Suprapubic skin (tissue), 4 donors: ENCODE measurements at regions not wholly inside any gene's neighbourhood (a gene's known extent, or its start where the extent isn't known, plus 50 kb on each side); places are given as distances from the start of the nearest gene placed in this dataset.

ENCODE experiments used
- DNase-seq, 2 donors: peaks; one replicate each; pipeline ENCODE4 v3.0.0-alpha.2; 2019; ENCODE audit warnings: low spot score in 2 of 2
- H3K27ac ChIP-seq: fragments of 200-600 bp; sonication (generic); one replicate; pipeline ENCODE4 v1.5.1; 2019
- H3K27me3 ChIP-seq: fragments of 200-600 bp; sonication (generic); one replicate; pipeline ENCODE4 v1.5.1; 2019
- H3K36me3 ChIP-seq: fragments of 200-600 bp; sonication (generic); one replicate; pipeline ENCODE4 v1.5.1; 2019
- H3K4me1 ChIP-seq: fragments of 200-600 bp; sonication (generic); one replicate; pipeline ENCODE4 v1.5.1; 2019
- H3K4me3 ChIP-seq: fragments of 200-600 bp; sonication (generic); one replicate; pipeline ENCODE4 v1.5.1; 2019; ENCODE audit warnings: mild to moderate bottlenecking
- H3K9me3 ChIP-seq: fragments of 200-600 bp; sonication (generic); one replicate; pipeline ENCODE4 v1.5.1; 2019
- CTCF ChIP-seq, 2 donors: fragments of 200-600 bp in 1 of 2; fragments of 450-650 bp in 1 of 2; sonication (generic) in 1 of 2; IDR thresholded peaks; one replicate each; pipeline ENCODE4 v1.5.1; 2016 to 2019; ENCODE audit warnings: antibody characterized with exemption in 2 of 2, mild to moderate bottlenecking in 1 of 2, moderate library complexity in 1 of 2
- EP300 ChIP-seq: sonication (generic); formaldehyde crosslinking; IDR thresholded peaks from one replicate; pipeline ENCODE4 v1.6.1; 2017; ENCODE audit warnings: antibody characterized with exemption
- POLR2A ChIP-seq, 2 donors: fragments of 450-650 bp; IDR thresholded peaks; one replicate each; pipeline ENCODE4 v1.6.1; 2017; ENCODE audit warnings: antibody characterized with exemption in 2 of 2, mild to moderate bottlenecking in 2 of 2, moderate library complexity in 2 of 2
- POLR2AphosphoS5 ChIP-seq, 3 donors: sonication (generic); formaldehyde crosslinking; IDR thresholded peaks; one replicate each; pipeline ENCODE4 v1.6.1; 2017; ENCODE audit warnings: antibody characterized with exemption in 3 of 3
- WGBS: methylation state at CpG from one replicate; pipeline ENCODE4 v1.1.5; 2018; 5-methylcytosine and 5-hydroxymethylcytosine counted together

- no peak overlapping the region for H3K27ac ChIP-seq
- WGBS: 93% methylated on average over 15 of the region's 15 CpGs
Measured at GRCh38 chr17:72399608-72400487, 279.0 kb downstream of the SOX9 start.

GRCh38 chr17:72400488-72400827 lies 279.6 kb downstream of the SOX9 start:
- 86% methylated on average over 7 of the region's 7 CpGs for WGBS
- no peak overlapping the region for H3K4me3 ChIP-seq
- no peak for DNase-seq

More at GRCh38 chr17:72399608-72400487, 279.0 kb downstream of the SOX9 start:
- H3K36me3 ChIP-seq: peaks cover 5% of the 10 kb centered on the region
- H3K9me3 ChIP-seq: no peaks in the 10 kb centered on the region
- no peaks in the 10 kb centered on the region for H3K4me1 ChIP-seq
- H3K27me3 ChIP-seq: no peaks in the 10 kb centered on the region
- no peak for DNase-seq
- TF ChIP-seq EP300: no peak
- TF ChIP-seq POLR2A (IDR thresholded peaks at IDR 0.05): no peak
- TF ChIP-seq CTCF (IDR thresholded peaks at IDR 0.05): no peak
- H3K4me3 ChIP-seq: no peak overlapping the region

DNA sequence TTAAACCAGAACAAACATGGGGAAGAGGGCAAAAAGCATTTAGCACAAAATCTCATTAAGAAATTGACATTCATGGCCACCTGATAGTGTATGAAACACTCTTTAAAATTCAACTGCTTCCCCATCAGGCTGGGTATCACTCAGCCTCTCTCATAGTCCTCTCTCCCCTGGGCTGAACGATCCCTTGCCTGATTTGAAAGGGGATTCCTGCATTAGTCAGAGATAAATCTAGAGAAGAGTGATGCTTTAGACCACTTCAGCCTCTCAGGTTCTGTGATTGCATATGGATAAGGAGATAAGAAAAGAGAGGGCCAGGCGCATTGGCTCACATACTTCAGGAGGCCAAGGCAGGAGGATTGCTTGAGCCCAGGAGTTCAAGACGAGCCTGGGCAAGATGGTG lies 280.0 kb downstream of the SOX9 start:
- Histone ChIP-seq H3K27ac (no peak overlapping the region), H3K9me3 (no peaks in the 10 kb centered on the region), H3K27me3 (no peaks in the 10 kb centered on the region), H3K36me3 (peaks cover 5% of the 10 kb centered on the region), H3K4me3 (no peak overlapping the region), H3K4me1 (no peaks in the 10 kb centered on the region)
- no peak for DNase-seq
- TF ChIP-seq CTCF (IDR thresholded peaks at IDR 0.05) (no peak), EP300 (no peak), POLR2AphosphoS5 (IDR thresholded peaks at IDR 0.05) (no peak), POLR2A (IDR thresholded peaks at IDR 0.05) (no peak)
- WGBS: 92% methylated on average over 3 of the region's 3 CpGs

More at GRCh38 chr17:72400488-72400827, 279.6 kb downstream of the SOX9 start:
- Histone ChIP-seq H3K27ac (no peak overlapping the region), H3K4me1 (no peaks in the 10 kb centered on the region), H3K9me3 (no peaks in the 10 kb centered on the region), H3K36me3 (peaks cover 5% of the 10 kb centered on the region), H3K27me3 (no peaks in the 10 kb centered on the region)
- TF ChIP-seq CTCF (IDR thresholded peaks at IDR 0.05) (no peak), POLR2A (IDR thresholded peaks at IDR 0.05) (no peak), EP300 (no peak), POLR2AphosphoS5 (IDR thresholded peaks at IDR 0.05) (no peak)

- Histone ChIP-seq H3K4me1 (peaks cover 1% of the 10 kb centered on the region), H3K4me3 (no peak overlapping the region), H3K27me3 (no peaks in the 10 kb centered on the region), H3K36me3 (peaks cover 5% of the 10 kb centered on the region), H3K27ac (no peak overlapping the region), H3K9me3 (no peaks in the 10 kb centered on the region)
- TF ChIP-seq CTCF (IDR thresholded peaks at IDR 0.05) (no peak), EP300 (no peak), POLR2A (IDR thresholded peaks at IDR 0.05) (no peak), POLR2AphosphoS5 (IDR thresholded peaks at IDR 0.05) (no peak)
- whole genome bisulfite sequencing: 94% methylated on average over 5 of the region's 5 CpGs
- DNase-seq: no peak
Measured at GRCh38 chr17:72401883-72402726, 281.3 kb downstream of the SOX9 start.

DNA sequence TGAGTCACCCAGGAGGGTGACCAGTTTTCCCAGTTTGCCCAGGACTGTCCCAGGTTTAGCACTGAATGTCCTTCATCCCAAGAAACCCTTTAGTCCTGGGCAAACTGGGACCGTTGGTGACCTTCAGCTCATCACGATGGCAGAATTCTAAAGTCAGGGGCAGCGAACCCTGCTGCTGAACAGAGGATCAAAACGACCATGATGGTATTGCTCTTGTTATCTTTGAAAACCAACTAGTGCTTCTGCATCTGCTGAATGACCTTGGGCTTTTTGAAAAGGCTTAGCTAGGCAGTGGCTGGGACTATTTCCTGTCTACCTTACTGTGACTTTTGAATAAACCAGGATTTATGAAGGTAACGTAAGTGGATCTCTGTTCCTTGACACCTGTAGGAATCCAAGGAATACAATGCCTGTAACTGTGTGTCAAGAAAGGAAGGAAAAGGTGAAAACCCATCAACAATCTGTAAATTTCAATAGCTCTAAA lies 281.9 kb downstream of the SOX9 start:
- Histone ChIP-seq H3K4me1 (peaks cover 8% of the 10 kb centered on the region), H3K4me3 (no peak overlapping the region), H3K36me3 (peaks cover 5% of the 10 kb centered on the region), H3K9me3 (no peaks in the 10 kb centered on the region), H3K27ac (no peak overlapping the region), H3K27me3 (no peaks in the 10 kb centered on the region)
- no peak for DNase-seq
- TF ChIP-seq EP300 (no peak), CTCF (IDR thresholded peaks at IDR 0.05) (no peak), POLR2A (IDR thresholded peaks at IDR 0.05) (no peak)
- WGBS: 84% methylated on average over 5 of the region's 5 CpGs
